ENCODE measurements at regions not wholly inside any gene's neighbourhood (a gene's known extent, or its start where the extent isn't known, plus 50 kb on each side); places are given as distances from the start of the nearest gene placed in this dataset.

DNA sequence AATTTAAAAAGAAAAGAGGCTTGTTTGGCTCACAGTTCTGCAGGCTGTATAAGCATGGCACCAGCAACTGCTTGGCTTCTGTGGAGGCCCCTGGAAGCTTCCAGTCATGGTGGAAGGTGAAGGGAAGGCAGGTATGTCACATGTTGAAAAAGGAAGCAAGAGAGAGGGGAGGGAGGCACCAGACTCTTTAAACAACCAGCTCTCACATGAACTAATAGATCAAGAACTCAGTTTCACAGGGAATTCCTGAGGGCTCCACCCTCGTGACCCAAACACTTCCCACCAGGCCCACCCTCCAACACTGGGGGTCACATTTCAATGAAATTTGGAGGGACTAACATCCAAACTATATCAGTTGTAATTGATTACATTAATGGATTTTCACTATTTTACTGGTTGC lies 127.9 kb upstream of the MLIP start:
- Histone ChIP-seq H4K91ac (replicated peaks; ENCODE audit: insufficient read length, low read length) (no peak overlapping the region), H2BK5ac (ENCODE audit: low read depth, low read length) (no peak overlapping the region), H3K18ac (ENCODE audit: extremely low read depth, low read length) (no peak overlapping the region), H3K27me3 (replicated peaks in 1 of 4; ENCODE audit: control insufficient read depth in 3 of 4, extremely low read depth in 1 of 4, insufficient read depth in 3 of 4, low read length in 3 of 4) (no peaks in the 10 kb centered on the region), H3K79me2 (ENCODE audit: control insufficient read depth in 1 of 2, insufficient read depth in 2 of 2, low read length in 2 of 2) (no peaks in the 10 kb centered on the region), H2AFZ (ENCODE audit: low read length) (no peak overlapping the region), H4K8ac (ENCODE audit: extremely low read depth, insufficient read depth, low read length) (no peak overlapping the region), H3K9ac (replicated peaks in 1 of 4; ENCODE audit: extremely low read depth in 1 of 4, low read depth in 3 of 4, low read length in 3 of 4) (no peak overlapping the region), H2BK15ac (ENCODE audit: low read length) (no peak overlapping the region), H3K4ac (replicated peaks; ENCODE audit: insufficient read length, low read depth, low read length) (no peak overlapping the region), H3K14ac (ENCODE audit: insufficient read length) (no peak overlapping the region), H3K23me2 (ENCODE audit: low read depth, low read length) (no peaks in the 10 kb centered on the region), H3K36me3 (ENCODE audit: control insufficient read depth in 2 of 4, insufficient read depth in 4 of 4, low read length in 3 of 4) (no peaks in the 10 kb centered on the region), H2BK12ac (ENCODE audit: low read depth, low read length) (no peak overlapping the region), H2BK20ac (ENCODE audit: low read length) (no peak overlapping the region), H3K4me1 (replicated peaks in 1 of 4; ENCODE audit: control insufficient read depth in 3 of 4, insufficient read depth in 4 of 4, low read length in 3 of 4) (peaks cover 0 to 7% (median 0%) of the 10 kb centered on the region in 4 experiments; a peak in 2 of 7 replicates), H4K5ac (ENCODE audit: insufficient read length, low read depth, low read length) (no peak overlapping the region), H3K23ac (ENCODE audit: insufficient read length) (no peak overlapping the region), H2BK120ac (replicated peaks; ENCODE audit: low read depth, low read length) (no peak overlapping the region), H3K9me3 (ENCODE audit: insufficient read depth in 2 of 2, low read depth in 1 of 2, low read length in 1 of 2) (no peaks in the 10 kb centered on the region), H2AK5ac (ENCODE audit: low read depth, low read length) (no peak overlapping the region), H3K4me3 (ENCODE audit: extremely low read depth in 1 of 4, insufficient read depth in 2 of 4, low read depth in 3 of 4, low read length in 4 of 4) (no peak overlapping the region), H3K4me2 (ENCODE audit: insufficient read depth in 1 of 2, low read depth in 2 of 2, low read length in 2 of 2) (no peak overlapping the region), H3K79me1 (ENCODE audit: low read depth, low read length) (no peaks in the 10 kb centered on the region), H3K27ac (ENCODE audit: low read depth, low read length) (no peak overlapping the region), H3K56ac (replicated peaks; ENCODE audit: insufficient read length, low read depth, low read length) (no peak overlapping the region), H4K20me1 (replicated peaks in 1 of 2; ENCODE audit: control insufficient read depth in 1 of 2, insufficient read depth in 2 of 2, low read length in 2 of 2) (no peaks in the 10 kb centered on the region)
- no peak for FAIRE-seq
- 59% methylated on average over 1 of the region's 1 CpG; no CpG with 5 or more reads in 1 of the 2 experiments for WGBS, 2 experiments (ENCODE audit: extremely low coverage in 1 of 2, insufficient coverage in 1 of 2, insufficient read length in 1 of 2, insufficient replicate concordance in 2 of 2, low coverage in 1 of 2, low lambda C conversion rate in 2 of 2, missing lambda C conversion rate in 1 of 2)
- ChIA-PET POLR2A (ENCODE audit: partially characterized antibody) (interaction anchor here (0.6 kb wide), 1 partner anchor 1037 kb away, joined by 3 read pairs; no protein-coding TSS in a partner anchor), CTCF (ENCODE audit: partially characterized antibody) (interaction anchor here (1.9 kb wide), 1 partner anchor 284 kb away, joined by 9 read pairs; no protein-coding TSS in a partner anchor)
- DNase-seq (ENCODE audit: low read depth in 1 of 2, low spot score in 2 of 2) = no peak
- TF ChIP-seq PHF8 (conservative IDR thresholded peaks at IDR 0.05; ENCODE audit: low read depth, low read length) = no peak
- TF ChIP-seq, protein P1, sequence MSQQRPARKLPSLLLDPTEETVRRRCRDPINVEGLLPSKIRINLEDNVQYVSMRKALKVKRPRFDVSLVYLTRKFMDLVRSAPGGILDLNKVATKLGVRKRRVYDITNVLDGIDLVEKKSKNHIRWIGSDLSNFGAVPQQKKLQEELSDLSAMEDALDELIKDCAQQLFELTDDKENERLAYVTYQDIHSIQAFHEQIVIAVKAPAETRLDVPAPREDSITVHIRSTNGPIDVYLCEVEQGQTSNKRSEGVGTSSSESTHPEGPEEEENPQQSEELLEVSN (IDR thresholded peaks at IDR 0.05) = no peak

Measured in H1 (cell line).